Femur (tissue), 1 donor: ENCODE measurements at regions not wholly inside any gene's neighbourhood (a gene's known extent, or its start where the extent isn't known, plus 50 kb on each side); places are given as distances from the start of the nearest gene placed in this dataset.
A peak's percentile ranks its signal among the peaks of the same experiment; 100 is the strongest.

Experiments used
- DNase-seq: peaks from one replicate; pipeline ENCODE4 v3.0.0-alpha.2; 2017

GRCh38 chr4:24720436-24720835 is 74.9 kb upstream of the SOD3 start:
- no peak for DNase-seq

DNA sequence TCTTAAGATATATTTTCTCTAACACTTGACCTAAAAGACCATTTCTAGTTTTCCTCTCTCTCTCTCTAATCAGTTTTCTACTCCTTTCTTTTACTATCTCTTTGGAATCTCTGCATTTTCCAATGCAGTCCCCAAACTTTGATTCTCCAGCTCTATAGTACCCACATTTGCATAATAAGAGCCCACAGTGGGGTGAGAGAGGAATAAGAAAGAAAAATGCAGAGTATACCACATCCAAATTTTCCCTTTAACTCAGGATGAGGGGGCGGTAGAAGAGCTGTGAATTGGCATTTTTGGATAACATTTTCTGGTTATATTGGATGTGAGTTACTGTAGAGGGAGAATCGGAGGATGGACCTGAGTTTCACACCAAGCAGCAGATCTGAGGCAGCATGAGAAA is 74.4 kb upstream of the SOD3 start:
- DNase-seq: no peak

DNA sequence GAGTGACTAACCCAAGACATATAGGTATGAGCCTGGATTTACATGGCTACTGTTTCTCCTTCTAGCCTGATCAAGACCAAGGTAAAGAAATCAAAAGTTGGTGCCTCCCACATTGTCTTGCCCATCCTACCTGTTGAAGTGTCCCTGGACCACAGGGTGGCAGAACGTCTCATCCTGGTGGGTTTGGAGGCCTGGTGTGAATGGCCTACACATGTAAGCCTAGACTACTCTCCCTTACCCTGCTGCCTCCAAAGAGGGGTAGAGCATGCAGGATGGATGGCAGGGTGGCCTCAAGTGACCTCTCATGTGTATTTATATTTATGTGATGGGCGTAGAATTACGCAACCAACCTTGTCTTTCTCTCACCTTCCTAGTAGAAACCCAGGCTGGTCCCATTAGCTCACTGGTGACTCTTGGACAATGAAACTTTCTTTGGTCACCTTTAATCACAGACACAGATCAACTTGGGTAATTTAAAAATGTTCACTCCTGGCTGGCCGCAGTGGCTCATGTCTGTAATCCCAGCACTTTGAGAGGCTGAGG is 73.3 kb upstream of the SOD3 start:
- DNase-seq: no peak

GRCh38 chr4:24727390-24728224 is 67.8 kb upstream of the SOD3 start:
- no peak for DNase-seq

- peak; percentile 45 for DNase-seq
These were observed 66.1 kb upstream of the SOD3 start for GRCh38 chr4:24729119-24729730.

DNA sequence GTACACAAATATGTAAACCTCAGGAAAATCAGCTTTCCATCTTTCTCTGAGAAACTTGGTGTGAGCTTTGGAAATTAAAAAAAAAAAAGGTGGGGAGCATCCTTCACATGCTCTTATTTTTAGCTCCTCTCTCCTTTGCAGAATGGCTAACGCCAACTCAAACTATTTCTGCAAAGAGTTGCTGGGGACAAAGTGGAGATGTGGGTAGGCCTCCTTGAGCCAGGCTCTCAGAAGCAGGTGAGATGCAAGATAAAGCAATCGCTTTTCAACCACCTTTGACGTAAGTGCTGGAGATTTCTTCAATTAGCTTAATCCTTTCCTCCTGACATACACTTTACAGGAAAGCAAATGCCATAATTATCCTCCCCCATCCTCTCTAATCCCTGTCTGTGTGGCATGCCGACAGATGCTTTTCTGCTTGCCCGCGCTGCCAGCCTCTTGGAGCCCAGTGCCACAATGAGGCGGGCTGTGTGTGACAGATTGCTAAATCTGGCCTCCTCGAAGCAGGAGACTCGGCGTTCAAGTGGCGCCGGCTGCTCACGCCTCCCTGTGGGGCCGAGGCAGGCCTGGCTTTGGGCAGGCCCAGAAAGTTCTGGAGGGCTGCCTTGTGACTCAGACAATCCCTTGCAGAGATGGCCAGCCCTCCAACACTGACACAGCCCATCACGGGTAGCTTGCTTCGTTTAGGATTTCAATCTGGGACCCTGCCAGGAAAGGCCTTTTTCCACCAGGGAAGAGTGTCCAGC is 64.9 kb upstream of the SOD3 start:
- peak; percentile 76 for DNase-seq

DNA sequence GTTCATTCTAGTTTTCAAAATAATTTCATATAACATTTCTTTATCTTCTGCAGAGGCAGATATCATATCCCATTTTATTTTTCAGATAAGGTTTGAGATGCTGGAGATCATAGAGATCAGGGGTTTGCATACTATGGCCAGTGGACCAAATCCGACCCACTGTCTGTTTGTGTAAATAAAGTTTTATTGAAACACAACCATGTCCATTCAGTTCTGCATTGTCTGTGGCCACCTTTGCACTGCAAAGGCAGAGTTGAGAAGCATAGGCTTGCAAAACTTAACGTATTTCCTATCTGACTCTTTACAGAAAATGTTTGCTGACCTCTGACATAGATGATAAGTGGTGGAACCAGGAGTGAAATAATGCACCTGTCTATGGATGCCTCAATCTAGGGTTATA is 63.9 kb upstream of the SOD3 start:
- no peak for DNase-seq

DNA sequence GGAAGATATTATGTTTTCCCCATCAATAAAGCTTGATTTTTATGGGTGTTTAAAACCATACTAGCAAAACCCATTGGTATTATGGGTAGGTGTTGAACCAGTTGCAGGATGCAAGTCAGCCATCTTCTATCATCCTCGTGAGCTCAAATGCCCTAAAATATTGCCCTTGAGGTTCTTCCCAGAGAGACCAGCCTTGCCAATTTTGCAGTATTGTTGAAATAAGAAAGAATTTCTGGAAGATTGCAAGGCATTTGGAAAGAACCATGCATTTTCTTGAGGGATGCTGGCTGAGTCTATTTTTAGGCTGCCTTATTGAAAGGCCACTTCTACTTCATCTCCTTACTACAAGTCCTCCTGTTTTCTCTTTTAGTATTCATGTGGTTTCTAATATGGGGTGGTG is 60.9 kb upstream of the SOD3 start:
- DNase-seq: no peak

DNA sequence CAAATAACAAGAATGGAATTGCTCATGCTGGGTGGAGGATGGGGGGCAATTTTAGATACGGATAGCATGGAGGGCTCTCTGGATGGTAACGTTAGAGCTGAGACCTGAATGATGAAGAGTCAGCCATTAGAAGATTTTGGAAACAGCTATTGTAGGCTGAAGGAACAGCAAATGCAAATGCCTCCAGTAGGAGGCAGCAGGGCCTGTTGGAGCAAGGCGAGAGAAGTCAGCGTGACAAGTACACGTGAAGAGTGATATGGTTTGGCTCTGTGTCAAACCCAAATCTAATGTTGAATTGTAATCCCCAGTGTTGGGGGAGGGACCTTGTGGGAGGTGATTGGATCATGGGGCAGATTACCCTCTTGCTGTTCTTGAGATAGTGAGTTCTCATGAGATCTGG is 59.3 kb upstream of the SOD3 start:
- DNase-seq: no peak

DNA sequence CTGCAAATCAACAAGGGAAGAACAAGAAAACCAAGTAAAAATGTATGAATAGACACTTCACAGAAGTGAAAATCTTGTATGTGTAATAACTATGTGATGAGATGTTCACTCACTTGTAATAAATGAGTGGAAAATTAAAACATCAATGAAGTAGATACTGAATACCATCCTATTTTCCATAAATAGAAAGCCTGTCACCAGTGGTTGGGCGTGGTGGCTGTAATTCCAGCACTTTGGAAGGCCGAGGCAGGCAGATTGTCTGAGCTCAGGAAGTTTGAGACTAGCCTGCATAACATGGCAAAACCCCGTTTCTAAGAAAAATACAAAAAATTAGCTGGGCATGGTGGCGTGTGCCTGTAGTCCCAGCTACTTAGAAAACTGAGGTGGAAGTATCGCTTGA is 53.5 kb upstream of the SOD3 start:
- no peak for DNase-seq

GRCh38 chr4:24742335-24742734 is 53.0 kb upstream of the SOD3 start:
- DNase-seq: no peak

- no peak for DNase-seq
These were observed 52.6 kb upstream of the SOD3 start for GRCh38 chr4:24742773-24743172.

GRCh38 chr4:24743206-24743605 is 52.2 kb upstream of the SOD3 start:
- DNase-seq: no peak

- peak; percentile 38 for DNase-seq
These were observed 51.4 kb upstream of the SOD3 start for GRCh38 chr4:24743927-24744326.

GRCh38 chr4:24745172-24745895 is 50.0 kb upstream of the SOD3 start:
- no peak for DNase-seq
